PFSK-1 (cell line): ENCODE measurements at regions not wholly inside any gene's neighbourhood (a gene's known extent, or its start where the extent isn't known, plus 50 kb on each side); places are given as distances from the start of the nearest gene placed in this dataset.

Source experiments
- SIN3A ChIP-seq: IDR thresholded peaks from 2 replicates; pipeline ENCODE4 v1.6.1; 2012; ENCODE audit warnings: mild to moderate bottlenecking, low read length, moderate library complexity, borderline replicate concordance; ENCODE audit not compliant: insufficient read depth
- TAF1 ChIP-seq: IDR thresholded peaks from 2 replicates; pipeline ENCODE4 v1.6.1; 2012; ENCODE audit warnings: low read length, control low read depth, borderline replicate concordance; ENCODE audit not compliant: insufficient read depth

- TF ChIP-seq SIN3A (no peak), TAF1 (no peak)
These were observed 85.0 kb upstream of the KIF5B start for GRCh38 chr10:32141018-32141807.
